Testis (tissue), 2 donors: ENCODE measurements at regions not wholly inside any gene's neighbourhood (a gene's known extent, or its start where the extent isn't known, plus 50 kb on each side); places are given as distances from the start of the nearest gene placed in this dataset.

Experiments used
- CTCF ChIP-seq, 3 experiments: fragments of 450-650 bp in 2 of 3; fragments of 200-600 bp in 1 of 3; sonication (generic) in 1 of 3; IDR thresholded peaks; one replicate each; pipeline ENCODE4 v1.5.1; 2016 to 2019; ENCODE audit warnings: antibody characterized with exemption in 3 of 3, mild to moderate bottlenecking in 2 of 3, moderate library complexity in 1 of 3
- POLR2A ChIP-seq: fragments of 450-650 bp; IDR thresholded peaks from one replicate; pipeline ENCODE4 v1.6.1; 2017; ENCODE audit warnings: antibody characterized with exemption, mild to moderate bottlenecking, moderate library complexity

- TF ChIP-seq CTCF (IDR thresholded peaks at IDR 0.05) (no peak), POLR2A (no peak)
Measured at GRCh38 chr4:128456171-128456570, 168.6 kb upstream of the PGRMC2 start.
